ENCODE measurements at regions not wholly inside any gene's neighbourhood (a gene's known extent, or its start where the extent isn't known, plus 50 kb on each side); places are given as distances from the start of the nearest gene placed in this dataset.
A peak's percentile ranks its signal among the peaks of the same experiment; 100 is the strongest.

GRCh38 chr5:133685402-133686018 is 73.2 kb upstream of the FSTL4 start:
- DNase-seq (ENCODE audit: low read depth): no peak

- no peak for DNase-seq (ENCODE audit: low read depth)
Measured at GRCh38 chr5:133683646-133684596, 71.6 kb upstream of the FSTL4 start.

GRCh38 chr5:133682451-133682850 is 70.1 kb upstream of the FSTL4 start:
- no peak for DNase-seq (ENCODE audit: low read depth)

- DNase-seq (ENCODE audit: low read depth): no peak
Measured at GRCh38 chr5:133681896-133682295, 69.6 kb upstream of the FSTL4 start.

GRCh38 chr5:133680830-133681565 is 68.7 kb upstream of the FSTL4 start:
- no peak for DNase-seq (ENCODE audit: low read depth)

GRCh38 chr5:133679534-133679933 is 67.2 kb upstream of the FSTL4 start:
- DNase-seq (ENCODE audit: low read depth): no peak

GRCh38 chr5:133675376-133676154 is 63.2 kb upstream of the FSTL4 start:
- no peak for DNase-seq (ENCODE audit: low read depth)

GRCh38 chr5:133670336-133670735 is 58.0 kb upstream of the FSTL4 start:
- no peak for DNase-seq (ENCODE audit: low read depth)

- DNase-seq (ENCODE audit: low read depth): no peak
Measured at GRCh38 chr5:133669472-133669871, 57.1 kb upstream of the FSTL4 start.

GRCh38 chr5:133668458-133668857 is 56.1 kb upstream of the FSTL4 start:
- no peak for DNase-seq (ENCODE audit: low read depth)

GRCh38 chr5:133667217-133667616 is 54.9 kb upstream of the FSTL4 start:
- no peak for DNase-seq (ENCODE audit: low read depth)

- DNase-seq (ENCODE audit: low read depth): no peak
Measured at GRCh38 chr5:133665571-133665970, 53.2 kb upstream of the FSTL4 start.

- peak; percentile 24 for DNase-seq (ENCODE audit: low read depth)
Measured at GRCh38 chr5:133664422-133664821, 52.1 kb upstream of the FSTL4 start.

GRCh38 chr5:133663397-133664054 is 51.2 kb upstream of the FSTL4 start:
- no peak for DNase-seq (ENCODE audit: low read depth)

GRCh38 chr5:133662578-133662977 is 50.2 kb upstream of the FSTL4 start:
- no peak for DNase-seq (ENCODE audit: low read depth)

Measured in GM04504 (cell line).